Endothelial cell of umbilical vein (primary cell): ENCODE measurements at regions not wholly inside any gene's neighbourhood (a gene's known extent, or its start where the extent isn't known, plus 50 kb on each side); places are given as distances from the start of the nearest gene placed in this dataset.

ENCODE experiments used
- BruUV-seq: library from RNA; stranded (reverse); fragments of 400-500 nt; replicated peaks from 2 replicates; lab custom pipeline; 2021; lab: Mats Ljungman, UMichigan
- CTCF ChIA-PET: fragments of 300-600, 350-600 bp; sonication (Branson Sonifier 250); formaldehyde crosslinking; loops from one replicate; lab custom pipeline; 2021; ENCODE audit warnings: antibody characterized with exemption, inconsistent platforms; lab: Charles Lee
- POLR2A ChIA-PET: fragments of 300-600, 350-600 bp; sonication (Branson Sonifier 250); formaldehyde crosslinking; loops from one replicate; lab custom pipeline; 2021; ENCODE audit warnings: antibody characterized with exemption, inconsistent platforms; lab: Charles Lee
- DNase-seq: peaks from one replicate; pipeline ENCODE4 v3.0.0-alpha.2; 2011; ENCODE audit warnings: low read depth, low spot score
- FAIRE-seq: peaks from 2 replicates; lab custom pipeline; 2011; peaks lifted over from hg19 to GRCh38; lab: Jason Lieb, UNC
- H2AFZ ChIP-seq: 2 replicates; pipeline ENCODE4 v1.6.0; 2012; ENCODE audit warnings: low read depth, low read length, control low read depth, inconsistent platforms
- H3K27ac ChIP-seq: 2 replicates; pipeline ENCODE4 v1.5.1; 2011; ENCODE audit warnings: low read depth, mild to moderate bottlenecking, control low read depth, low read length, moderate library complexity; ENCODE audit not compliant: insufficient read depth
- H3K27me3 ChIP-seq, 2 experiments: 2 replicates each; pipeline versions ENCODE4 v1.6.0 to v1.6.1; 2011; ENCODE audit warnings: low read length in 2 of 2, mixed read lengths in 1 of 2; ENCODE audit not compliant: control insufficient read depth in 2 of 2, insufficient read depth in 2 of 2
- H3K36me3 ChIP-seq, 2 experiments: 2 replicates in 1 of 2; 3 replicates in 1 of 2; pipeline ENCODE4 v1.5.1; 2011; ENCODE audit warnings: low read length in 2 of 2, mild to moderate bottlenecking in 1 of 2, moderate library complexity in 1 of 2; ENCODE audit not compliant: control insufficient read depth in 2 of 2, insufficient read depth in 2 of 2; ENCODE audit errors: extremely low read depth in 1 of 2
- H3K4me1 ChIP-seq: 3 replicates; pipeline ENCODE4 v1.5.1; 2011; ENCODE audit warnings: mild to moderate bottlenecking, low read length; ENCODE audit not compliant: control insufficient read depth, insufficient read depth; ENCODE audit errors: extremely low read depth
- H3K4me2 ChIP-seq: 2 replicates; pipeline ENCODE4 v1.6.1; 2011; ENCODE audit warnings: low read length, control low read depth, mixed read lengths; ENCODE audit not compliant: insufficient read depth
- H3K4me3 ChIP-seq, 3 experiments: fragments of 200-600 bp in 1 of 3; sonication (generic), shearing (Covaris generic) in 1 of 3; replicated peaks in 1 of 3; 2 replicates each; pipeline ENCODE4 v1.5.1; 2011 to 2016; ENCODE audit warnings: control low read depth in 3 of 3, low read length in 3 of 3, mild to moderate bottlenecking in 2 of 3, inconsistent platforms in 1 of 3, low read depth in 1 of 3, moderate library complexity in 1 of 3; ENCODE audit not compliant: insufficient read depth in 1 of 3
- H3K79me2 ChIP-seq: 2 replicates; pipeline ENCODE4 v1.6.0; 2012; ENCODE audit warnings: low read length, inconsistent platforms; ENCODE audit not compliant: control insufficient read depth, insufficient read depth
- H3K9ac ChIP-seq: replicated peaks from 2 replicates; pipeline ENCODE3; 2011; ENCODE audit warnings: low read length, control low read depth; ENCODE audit not compliant: insufficient read depth; ENCODE audit errors: extremely low read depth
- H3K9me1 ChIP-seq: replicated peaks from 3 replicates; pipeline ENCODE4 v1.6.0; 2011; ENCODE audit warnings: mild to moderate bottlenecking, low read length; ENCODE audit not compliant: control insufficient read depth, insufficient read depth; ENCODE audit errors: extremely low read depth
- H3K9me3 ChIP-seq: replicated peaks from 2 replicates; pipeline ENCODE4 v1.5.1; 2012; ENCODE audit warnings: low read length, inconsistent platforms; ENCODE audit not compliant: control insufficient read depth, insufficient read depth
- H4K20me1 ChIP-seq: replicated peaks from 2 replicates; pipeline ENCODE3; 2011; ENCODE audit warnings: mild to moderate bottlenecking, low read length; ENCODE audit not compliant: control insufficient read depth, insufficient read depth; ENCODE audit errors: extremely low read depth
- CTCF ChIP-seq, 2 donors: IDR thresholded peaks; 1 replicate in 1 of 2; 2 replicates in 1 of 2; pipeline ENCODE4 v1.5.1; 2011; ENCODE audit warnings: low read length in 2 of 2, mild to moderate bottlenecking in 2 of 2, moderate library complexity in 2 of 2, control low read depth in 1 of 2, inconsistent platforms in 1 of 2, low read depth in 1 of 2; ENCODE audit not compliant: insufficient read depth in 1 of 2; ENCODE audit errors: extremely low read depth in 1 of 2
- EZH2 ChIP-seq: IDR thresholded peaks from 2 replicates; pipeline ENCODE4 v1.6.1; 2012; ENCODE audit warnings: borderline replicate concordance, low read depth, mild to moderate bottlenecking, moderate library complexity, low read length, inconsistent platforms; ENCODE audit not compliant: severe bottlenecking
- FOS ChIP-seq: IDR thresholded peaks from 2 replicates; pipeline ENCODE4 v1.6.1; 2011; ENCODE audit warnings: mild to moderate bottlenecking, low read length, moderate library complexity, borderline replicate concordance; ENCODE audit not compliant: insufficient read depth
- GATA2 ChIP-seq: IDR thresholded peaks from 2 replicates; pipeline ENCODE4 v1.7.0; 2011; ENCODE audit warnings: low read depth, mild to moderate bottlenecking, moderate library complexity, mixed read lengths, low read length; ENCODE audit not compliant: insufficient read length, insufficient read depth
- JUN ChIP-seq: IDR thresholded peaks from 2 replicates; pipeline ENCODE4 v1.6.1; 2011; ENCODE audit warnings: borderline replicate concordance, low read depth; ENCODE audit not compliant: insufficient read length, insufficient read depth
- MAX ChIP-seq: IDR thresholded peaks from 2 replicates; pipeline ENCODE4 v1.6.1; 2011; ENCODE audit not compliant: insufficient read depth, insufficient read length
- MYC ChIP-seq: IDR thresholded peaks from one replicate; pipeline ENCODE4 v1.6.1; 2011; ENCODE audit warnings: mild to moderate bottlenecking, low read depth, low read length
- POLR2A ChIP-seq: IDR thresholded peaks from 2 replicates; pipeline ENCODE4 v1.6.1; 2012; ENCODE audit warnings: low read depth, mild to moderate bottlenecking, control low read depth, low read length
- POLR2AphosphoS5 ChIP-seq: IDR thresholded peaks from 2 replicates; pipeline ENCODE4 v1.6.1; 2012; ENCODE audit warnings: low read depth, mild to moderate bottlenecking, control low read depth, low read length, moderate library complexity; ENCODE audit not compliant: insufficient read depth
- dilution Hi-C: fragments of 300-500 bp; cut with MboI; formaldehyde crosslinking; loops from one replicate; pipeline ENCODE4 v1.15.0; 2019; ENCODE audit warnings: low sequenced_read_pairs; ENCODE audit not compliant: extremely low pct_ligation_motif_present
- intact Hi-C: fragments of 100-400 bp; cut with micrococcal nuclease; formaldehyde crosslinking; loops from one replicate; pipeline ENCODE4 v1.10.0; 2022

- Histone ChIP-seq H3K4me2 (no peak overlapping the region), H3K4me3 (no peak overlapping the region), H3K27me3 (no peaks in the 10 kb centered on the region), H3K9me1 (no peaks in the 10 kb centered on the region), H3K79me2 (no peaks in the 10 kb centered on the region), H3K9ac (no peak overlapping the region), H3K36me3 (no peaks in the 10 kb centered on the region), H3K4me1 (no peaks in the 10 kb centered on the region), H3K27ac (no peak overlapping the region), H3K9me3 (no peaks in the 10 kb centered on the region), H4K20me1 (no peaks in the 10 kb centered on the region), H2AFZ (no peak overlapping the region)
- intact Hi-C loops = no loop called here
- POLR2A ChIA-PET = no interaction called here
- dilution Hi-C loops = no loop called here
- DNase-seq = no peak
- TF ChIP-seq JUN (no peak), CTCF (IDR thresholded peaks at IDR 0.05; ENCODE audit: extremely low read depth in 1 of 2, insufficient read depth in 1 of 2, low read depth in 1 of 2, low read length in 2 of 2) (no peak), MAX (no peak), EZH2 (no peak), GATA2 (no peak), FOS (no peak), POLR2AphosphoS5 (no peak), POLR2A (no peak), MYC (no peak)
- no TSS peak for BruUV-seq
- CTCF ChIA-PET = interaction anchor here (0.5 kb wide), 1 partner anchor 1461 kb away, joined by 3 read pairs; no protein-coding TSS in a partner anchor
- FAIRE-seq = no peak
These were observed 72.2 kb upstream of the DPT start for GRCh38 chr1:168801032-168801745.
